GM18502 (cell line): ENCODE measurements at regions not wholly inside any gene's neighbourhood (a gene's known extent, or its start where the extent isn't known, plus 50 kb on each side); places are given as distances from the start of the nearest gene placed in this dataset.
"Not testable (repeated sequence)": the region's sequence is repeated elsewhere in the genome, so short reads cannot be mapped to it uniquely, and the experiment has no call there.

ENCODE experiments used
- ATAC-seq: cut with Tn5 transposase; IDR thresholded peaks from one replicate; pipeline ENCODE4 v1.9.1; 2021; ENCODE audit warnings: mild to moderate bottlenecking; ENCODE audit not compliant: unreplicated experiment, poor library complexity

- ATAC-seq = no peak
Measured at GRCh38 chr9:26513730-26514129, 378.9 kb downstream of the CAAP1 start.

- ATAC-seq = no peak
Measured at GRCh38 chr9:26510137-26510536, 382.5 kb downstream of the CAAP1 start.

GRCh38 chr9:26508897-26509296 is 383.7 kb downstream of the CAAP1 start:
- no peak for ATAC-seq

GRCh38 chr9:26504057-26504456 is 388.5 kb downstream of the CAAP1 start:
- ATAC-seq = no peak

GRCh38 chr9:26502311-26502710 is 390.3 kb downstream of the CAAP1 start:
- ATAC-seq = no peak

GRCh38 chr9:26500471-26500870 is 392.1 kb downstream of the CAAP1 start:
- ATAC-seq = no peak

GRCh38 chr9:26492608-26493521 is 399.7 kb downstream of the CAAP1 start:
- ATAC-seq = not testable (repeated sequence)

- not testable (repeated sequence) for ATAC-seq
Measured at GRCh38 chr9:26491922-26492607, 400.5 kb downstream of the CAAP1 start.

GRCh38 chr9:26483991-26484390 is 408.6 kb downstream of the CAAP1 start:
- ATAC-seq = no peak

- no peak for ATAC-seq
Measured at GRCh38 chr9:26477963-26478362, 414.6 kb downstream of the CAAP1 start.

- ATAC-seq = no peak
Measured at GRCh38 chr9:26471261-26471660, 421.3 kb downstream of the CAAP1 start.

GRCh38 chr9:26470284-26470683 is 422.3 kb downstream of the CAAP1 start:
- ATAC-seq = no peak

- ATAC-seq = no peak
Measured at GRCh38 chr9:26463837-26464236, 428.8 kb downstream of the CAAP1 start.

GRCh38 chr9:26462751-26463150 is 429.9 kb downstream of the CAAP1 start:
- no peak for ATAC-seq

GRCh38 chr9:26462213-26462612 is 430.4 kb downstream of the CAAP1 start:
- ATAC-seq = no peak

- ATAC-seq = no peak
Measured at GRCh38 chr9:26460624-26461023, 432.0 kb downstream of the CAAP1 start.

- ATAC-seq = no peak
Measured at GRCh38 chr9:26459959-26460358, 432.6 kb downstream of the CAAP1 start.

GRCh38 chr9:26458054-26458453 is 434.5 kb downstream of the CAAP1 start:
- ATAC-seq = no peak

GRCh38 chr9:26457151-26457550 is 435.5 kb downstream of the CAAP1 start:
- ATAC-seq = no peak

GRCh38 chr9:26439061-26439624 is 453.5 kb downstream of the CAAP1 start:
- no peak for ATAC-seq

GRCh38 chr9:26437056-26437711 is 455.4 kb downstream of the CAAP1 start:
- no peak for ATAC-seq
